PC-9 (cell line): ENCODE measurements at regions not wholly inside any gene's neighbourhood (a gene's known extent, or its start where the extent isn't known, plus 50 kb on each side); places are given as distances from the start of the nearest gene placed in this dataset.

Source experiments
- BruUV-seq: library from RNA; stranded (reverse); fragments of 400-500 nt; replicated peaks from 2 replicates; lab custom pipeline; 2021; lab: Mats Ljungman, UMichigan
- CTCF ChIA-PET: fragments of 300-600 bp; sonication (Branson Sonifier 250); formaldehyde crosslinking; loops from one replicate; lab custom pipeline; 2022; ENCODE audit warnings: antibody characterized with exemption; lab: Charles Lee
- POLR2A ChIA-PET: fragments of 300-600 bp; sonication (Branson Sonifier 250); formaldehyde crosslinking; loops from one replicate; lab custom pipeline; 2022; ENCODE audit warnings: antibody characterized with exemption; ENCODE audit not compliant: unreplicated experiment; lab: Charles Lee
- DNase-seq, 2 experiments: peaks; one replicate each; pipeline versions ENCODE4 v3.0.0 to v3.0.0-alpha.2; 2015 to 2022; ENCODE audit warnings: mixed read lengths in 1 of 2
- H2AFZ ChIP-seq: fragments of 200-600 bp; sonication (generic); 2 replicates; pipeline ENCODE4 v1.8.1; 2017; ENCODE audit warnings: antibody characterized with exemption
- H3F3A ChIP-seq: fragments of 200-600 bp; sonication (generic); 2 replicates; pipeline ENCODE4 v1.8.1; 2017; ENCODE audit warnings: antibody characterized with exemption, mild to moderate bottlenecking, low read depth; ENCODE audit not compliant: insufficient read depth
- H3K27ac ChIP-seq: fragments of 200-600 bp; sonication (generic); 2 replicates; pipeline ENCODE4 v1.6.1; 2016; ENCODE audit warnings: mixed run types
- H3K27me3 ChIP-seq: fragments of 200-600 bp; sonication (generic); 2 replicates; pipeline ENCODE4 v1.6.1; 2016; ENCODE audit warnings: low read depth, mixed run types; ENCODE audit not compliant: insufficient read depth
- H3K36me3 ChIP-seq: fragments of 200-600 bp; sonication (generic); 2 replicates; pipeline ENCODE4 v1.6.1; 2016; ENCODE audit warnings: low read depth, mixed run types
- H3K4me1 ChIP-seq: fragments of 200-600 bp; sonication (generic); replicated peaks from 2 replicates; pipeline ENCODE4 v1.6.1; 2016; ENCODE audit warnings: mixed run types; ENCODE audit not compliant: insufficient read depth
- H3K4me2 ChIP-seq: fragments of 200-600 bp; sonication (generic); 2 replicates; pipeline ENCODE4 v1.6.1; 2017; ENCODE audit warnings: mixed run types
- H3K4me3 ChIP-seq: fragments of 200-600 bp; sonication (generic); 2 replicates; pipeline ENCODE4 v1.6.1; 2016; ENCODE audit warnings: mixed run types
- H3K79me2 ChIP-seq: fragments of 200-600 bp; sonication (generic); 2 replicates; pipeline ENCODE4 v1.6.1; 2017; ENCODE audit warnings: low read depth, mixed run types
- H3K9me2 ChIP-seq: fragments of 200-600 bp; sonication (generic); 2 replicates; pipeline ENCODE4 v1.8.1; 2017; ENCODE audit warnings: mild to moderate bottlenecking; ENCODE audit not compliant: insufficient read depth
- H3K9me3 ChIP-seq: fragments of 200-600 bp; sonication (generic); 2 replicates; pipeline ENCODE4 v1.8.1; 2016; ENCODE audit warnings: low read depth; ENCODE audit not compliant: insufficient read depth
- H4K20me1 ChIP-seq: fragments of 200-600 bp; sonication (generic); 2 replicates; pipeline ENCODE4 v1.8.1; 2017; ENCODE audit not compliant: insufficient read depth
- EZH2 ChIP-seq: fragments of 200-600 bp; sonication (generic); IDR thresholded peaks from 2 replicates; pipeline ENCODE4 v1.8.0; 2017; ENCODE audit warnings: antibody characterized with exemption, low read depth
- intact Hi-C: fragments of 100-400 bp; cut with micrococcal nuclease; formaldehyde crosslinking; loops from one replicate; pipeline ENCODE4 v1.10.0; 2022; ENCODE audit not compliant: unreplicated experiment
- TF ChIP-seq, protein P1 (sequence below): fragments of 200-600 bp; sonication (generic); conservative IDR thresholded peaks from 2 replicates; pipeline ENCODE4 v1.6.1; 2017; ENCODE audit warnings: mixed run types, antibody characterized with exemption, mild to moderate bottlenecking, moderate library complexity

- TF ChIP-seq EZH2, result no peak
- TF ChIP-seq, protein P1, sequence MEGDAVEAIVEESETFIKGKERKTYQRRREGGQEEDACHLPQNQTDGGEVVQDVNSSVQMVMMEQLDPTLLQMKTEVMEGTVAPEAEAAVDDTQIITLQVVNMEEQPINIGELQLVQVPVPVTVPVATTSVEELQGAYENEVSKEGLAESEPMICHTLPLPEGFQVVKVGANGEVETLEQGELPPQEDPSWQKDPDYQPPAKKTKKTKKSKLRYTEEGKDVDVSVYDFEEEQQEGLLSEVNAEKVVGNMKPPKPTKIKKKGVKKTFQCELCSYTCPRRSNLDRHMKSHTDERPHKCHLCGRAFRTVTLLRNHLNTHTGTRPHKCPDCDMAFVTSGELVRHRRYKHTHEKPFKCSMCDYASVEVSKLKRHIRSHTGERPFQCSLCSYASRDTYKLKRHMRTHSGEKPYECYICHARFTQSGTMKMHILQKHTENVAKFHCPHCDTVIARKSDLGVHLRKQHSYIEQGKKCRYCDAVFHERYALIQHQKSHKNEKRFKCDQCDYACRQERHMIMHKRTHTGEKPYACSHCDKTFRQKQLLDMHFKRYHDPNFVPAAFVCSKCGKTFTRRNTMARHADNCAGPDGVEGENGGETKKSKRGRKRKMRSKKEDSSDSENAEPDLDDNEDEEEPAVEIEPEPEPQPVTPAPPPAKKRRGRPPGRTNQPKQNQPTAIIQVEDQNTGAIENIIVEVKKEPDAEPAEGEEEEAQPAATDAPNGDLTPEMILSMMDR, result no peak
- no peaks in the 10 kb centered on the region for H3F3A ChIP-seq
- H3K27me3 ChIP-seq, result no peaks in the 10 kb centered on the region
- H3K79me2 ChIP-seq, result no peaks in the 10 kb centered on the region
- CTCF ChIA-PET, result no interaction called here
- no peak for DNase-seq
- H3K9me3 ChIP-seq, result no peaks in the 10 kb centered on the region; the same call in 1 of the 2 replicates
- BruUV-seq, result no TSS peak
- POLR2A ChIA-PET, result no interaction called here
- intact Hi-C loops, result no loop called here
- no peak overlapping the region for H3K4me3 ChIP-seq
- no peak overlapping the region for H3K27ac ChIP-seq
- no peaks in the 10 kb centered on the region for H3K9me2 ChIP-seq
- H3K4me1 ChIP-seq, result no peaks in the 10 kb centered on the region
- no peaks in the 10 kb centered on the region for H4K20me1 ChIP-seq
- no peaks in the 10 kb centered on the region for H3K36me3 ChIP-seq
- no peak overlapping the region for H2AFZ ChIP-seq
- no peak overlapping the region for H3K4me2 ChIP-seq
Measured at GRCh38 chr12:102681747-102682146, 201.4 kb upstream of the IGF1 start.

- ChIA-PET CTCF (no interaction called here), POLR2A (no interaction called here)
- H3F3A ChIP-seq, result no peaks in the 10 kb centered on the region
- no peaks in the 10 kb centered on the region; the same call in 1 of the 2 replicates for H3K9me3 ChIP-seq
- H3K4me2 ChIP-seq, result no peak overlapping the region
- H2AFZ ChIP-seq, result no peak overlapping the region
- no peak for DNase-seq
- no peaks in the 10 kb centered on the region for H3K36me3 ChIP-seq
- H3K4me1 ChIP-seq, result no peaks in the 10 kb centered on the region
- BruUV-seq, result no TSS peak
- H3K4me3 ChIP-seq, result no peak overlapping the region
- intact Hi-C loops, result no loop called here
- TF ChIP-seq, protein P1, result no peak
- no peak for TF ChIP-seq EZH2
- H4K20me1 ChIP-seq, result no peaks in the 10 kb centered on the region
- no peaks in the 10 kb centered on the region for H3K27me3 ChIP-seq
- no peak overlapping the region for H3K27ac ChIP-seq
- no peaks in the 10 kb centered on the region for H3K79me2 ChIP-seq
- H3K9me2 ChIP-seq, result no peaks in the 10 kb centered on the region
Measured at GRCh38 chr12:102681309-102681708, 200.9 kb upstream of the IGF1 start.

DNA sequence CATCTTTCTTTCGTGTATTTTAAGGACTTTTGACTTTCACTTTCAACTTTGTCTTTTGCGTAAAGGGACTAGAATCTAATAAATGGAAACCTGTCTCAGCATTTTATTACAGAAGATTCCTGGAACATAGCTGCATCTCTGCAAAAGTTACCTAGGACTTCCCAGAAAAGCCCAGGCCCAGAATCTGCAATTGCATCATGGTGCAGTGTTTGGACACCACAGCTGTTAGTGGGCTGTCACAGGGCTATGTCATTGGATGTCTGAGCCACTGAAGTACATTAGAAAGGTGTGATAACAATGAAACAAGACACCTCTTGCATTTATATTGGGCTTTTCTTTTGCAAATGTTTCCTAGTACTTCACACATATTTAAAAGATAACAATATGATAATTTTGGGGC lies 199.9 kb upstream of the IGF1 start:
- TF ChIP-seq, protein P1, result no peak
- no peak for TF ChIP-seq EZH2
- Histone ChIP-seq H3K4me2 (no peak overlapping the region), H2AFZ (no peak overlapping the region), H3K4me3 (no peak overlapping the region), H3K36me3 (no peaks in the 10 kb centered on the region), H3K27me3 (no peaks in the 10 kb centered on the region), H3K79me2 (no peaks in the 10 kb centered on the region), H3K9me2 (no peaks in the 10 kb centered on the region), H3K4me1 (no peaks in the 10 kb centered on the region), H3K9me3 (no peaks in the 10 kb centered on the region; the same call in 1 of the 2 replicates), H4K20me1 (no peaks in the 10 kb centered on the region), H3F3A (no peaks in the 10 kb centered on the region), H3K27ac (no peak overlapping the region)
- ChIA-PET POLR2A (no interaction called here), CTCF (no interaction called here)
- no TSS peak for BruUV-seq
- DNase-seq, result no peak
- intact Hi-C loops, result no loop called here
